Astrocyte of the cerebellum (primary cell): ENCODE measurements at regions not wholly inside any gene's neighbourhood (a gene's known extent, or its start where the extent isn't known, plus 50 kb on each side); places are given as distances from the start of the nearest gene placed in this dataset.
A peak's percentile ranks its signal among the peaks of the same experiment; 100 is the strongest.

Experiments used
- DNase-seq: peaks from one replicate; pipeline ENCODE4 v3.0.0-alpha.2; 2011; ENCODE audit warnings: low read depth
- H3K4me3 ChIP-seq: 2 replicates; pipeline ENCODE4 v1.5.1; 2011; ENCODE audit warnings: mild to moderate bottlenecking, low read depth, low read length, moderate library complexity
- in situ Hi-C: cut with HindIII; loops from 2 replicates; pipeline ENCODE4 v1.10.0; 2017; ENCODE audit warnings: low sequenced_read_pairs
- TF ChIP-seq, protein P1 (sequence below): IDR thresholded peaks from 2 replicates; pipeline ENCODE4 v1.5.1; 2012; ENCODE audit warnings: low read length, low read depth, moderate library complexity, mild to moderate bottlenecking; ENCODE audit errors: missing control alignments

DNA sequence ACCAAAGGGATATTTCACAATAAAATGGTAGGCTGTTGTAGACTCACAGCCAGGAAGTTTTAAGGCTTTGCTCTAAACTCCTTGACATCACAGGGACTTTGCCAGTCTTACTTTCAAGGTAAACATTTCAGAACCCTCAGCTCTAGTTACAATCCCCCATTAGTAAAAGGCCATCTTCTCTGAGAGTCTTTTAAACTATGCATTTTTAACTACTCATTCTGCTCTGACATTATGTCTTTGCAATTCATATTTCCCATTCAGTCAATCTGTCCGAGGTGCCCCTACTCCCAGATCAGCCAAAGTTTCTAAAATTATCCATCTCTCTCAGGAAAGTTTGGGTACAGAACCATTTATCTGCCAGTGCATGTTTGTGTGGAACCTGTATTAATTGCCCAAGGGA, 1094.1 kb downstream of the TDRD15 start:
- TF ChIP-seq, protein P1, sequence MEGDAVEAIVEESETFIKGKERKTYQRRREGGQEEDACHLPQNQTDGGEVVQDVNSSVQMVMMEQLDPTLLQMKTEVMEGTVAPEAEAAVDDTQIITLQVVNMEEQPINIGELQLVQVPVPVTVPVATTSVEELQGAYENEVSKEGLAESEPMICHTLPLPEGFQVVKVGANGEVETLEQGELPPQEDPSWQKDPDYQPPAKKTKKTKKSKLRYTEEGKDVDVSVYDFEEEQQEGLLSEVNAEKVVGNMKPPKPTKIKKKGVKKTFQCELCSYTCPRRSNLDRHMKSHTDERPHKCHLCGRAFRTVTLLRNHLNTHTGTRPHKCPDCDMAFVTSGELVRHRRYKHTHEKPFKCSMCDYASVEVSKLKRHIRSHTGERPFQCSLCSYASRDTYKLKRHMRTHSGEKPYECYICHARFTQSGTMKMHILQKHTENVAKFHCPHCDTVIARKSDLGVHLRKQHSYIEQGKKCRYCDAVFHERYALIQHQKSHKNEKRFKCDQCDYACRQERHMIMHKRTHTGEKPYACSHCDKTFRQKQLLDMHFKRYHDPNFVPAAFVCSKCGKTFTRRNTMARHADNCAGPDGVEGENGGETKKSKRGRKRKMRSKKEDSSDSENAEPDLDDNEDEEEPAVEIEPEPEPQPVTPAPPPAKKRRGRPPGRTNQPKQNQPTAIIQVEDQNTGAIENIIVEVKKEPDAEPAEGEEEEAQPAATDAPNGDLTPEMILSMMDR, result no peak
- DNase-seq, result no peak
- H3K4me3 ChIP-seq, result no peak overlapping the region
- in situ Hi-C loops, result no loop called here

DNA sequence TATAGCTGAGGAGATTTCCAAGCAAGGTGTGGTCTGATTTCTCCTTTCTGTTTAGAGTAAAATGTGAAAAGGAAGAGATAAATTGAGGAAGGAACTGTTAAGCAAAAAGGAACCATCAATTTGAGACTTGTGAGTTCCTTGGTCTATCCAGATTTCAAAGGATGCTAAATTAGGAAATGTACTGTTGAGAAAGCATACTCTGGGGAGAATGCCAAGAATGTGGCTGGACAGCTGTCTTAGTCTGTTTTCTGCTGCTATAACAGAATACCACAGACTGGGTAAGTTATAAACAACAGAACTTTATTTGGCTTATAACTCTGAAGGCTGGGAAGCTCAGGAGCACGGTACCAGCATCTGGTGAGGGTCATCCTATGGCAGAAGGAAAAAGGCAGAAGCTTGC, 1097.2 kb downstream of the TDRD15 start:
- in situ Hi-C loops, result no loop called here
- TF ChIP-seq, protein P1, result no peak
- DNase-seq, result peak; percentile 2
- no peak overlapping the region for H3K4me3 ChIP-seq

DNA sequence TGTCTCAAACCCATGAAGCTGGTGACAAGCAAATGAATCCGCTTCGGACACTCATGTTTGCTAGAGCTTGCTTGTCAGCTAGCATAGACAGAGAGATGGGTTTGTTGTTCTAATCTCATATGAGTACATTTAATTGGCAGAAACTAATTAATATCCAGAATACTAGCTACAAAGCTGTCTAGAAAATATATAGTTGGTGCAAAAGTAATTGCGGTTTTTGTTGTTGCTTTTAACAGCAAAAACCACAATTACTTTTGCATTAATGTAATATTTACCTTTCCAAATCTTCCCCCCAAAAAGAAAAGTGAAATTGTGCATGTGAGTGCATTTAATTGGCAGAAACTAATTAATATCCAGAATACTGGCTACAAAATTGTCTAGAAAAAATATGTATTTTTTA, 1115.2 kb downstream of the TDRD15 start:
- TF ChIP-seq, protein P1, result no peak
- in situ Hi-C loops, result no loop called here
- no peak for DNase-seq

DNA sequence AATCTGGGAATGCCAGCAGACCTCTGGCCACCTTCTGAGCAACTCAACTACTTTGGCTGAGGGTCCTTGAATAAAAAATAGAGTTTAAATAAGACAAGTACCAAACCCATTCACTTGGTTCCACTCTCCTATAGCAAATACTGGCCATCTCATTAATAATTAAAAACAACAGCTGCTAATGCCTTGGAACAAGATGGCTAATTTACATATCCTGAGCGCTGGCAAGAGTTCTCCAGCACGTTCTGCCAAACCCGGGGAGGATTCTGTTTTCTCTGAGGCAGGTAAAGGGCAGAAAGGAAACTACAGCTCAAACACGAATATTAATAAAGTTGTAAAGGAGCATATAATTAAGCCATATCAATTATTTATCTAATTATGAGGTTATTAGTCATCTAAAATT, 1123.7 kb downstream of the TDRD15 start:
- in situ Hi-C loops, result no loop called here
- TF ChIP-seq, protein P1, result no peak
- no peak for DNase-seq
- no peak overlapping the region for H3K4me3 ChIP-seq

More for the DNA sequence above, 1115.2 kb downstream of the TDRD15 start:
- H3K4me3 ChIP-seq, result no peak overlapping the region

DNA sequence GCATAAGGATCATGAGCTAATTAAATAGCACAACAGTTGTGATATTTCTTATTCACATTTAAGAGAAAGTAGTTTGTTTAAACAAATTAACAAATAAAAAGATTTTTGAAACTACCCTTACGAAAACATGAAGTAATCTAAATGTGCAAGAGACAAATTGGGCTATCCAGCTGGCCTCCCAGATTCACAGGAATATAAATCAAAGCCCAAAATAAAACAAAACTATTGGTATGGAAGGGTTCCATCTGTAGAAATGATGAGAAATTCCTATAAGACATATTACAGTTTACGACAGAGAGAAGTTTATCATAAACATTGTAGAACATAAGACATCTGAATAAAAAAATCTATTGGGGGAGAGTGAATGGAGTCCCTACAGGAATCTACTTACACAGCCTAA, 1125.1 kb downstream of the TDRD15 start:
- H3K4me3 ChIP-seq, result no peak overlapping the region
- in situ Hi-C loops, result no loop called here
- no peak for DNase-seq
- TF ChIP-seq, protein P1, result no peak

DNA sequence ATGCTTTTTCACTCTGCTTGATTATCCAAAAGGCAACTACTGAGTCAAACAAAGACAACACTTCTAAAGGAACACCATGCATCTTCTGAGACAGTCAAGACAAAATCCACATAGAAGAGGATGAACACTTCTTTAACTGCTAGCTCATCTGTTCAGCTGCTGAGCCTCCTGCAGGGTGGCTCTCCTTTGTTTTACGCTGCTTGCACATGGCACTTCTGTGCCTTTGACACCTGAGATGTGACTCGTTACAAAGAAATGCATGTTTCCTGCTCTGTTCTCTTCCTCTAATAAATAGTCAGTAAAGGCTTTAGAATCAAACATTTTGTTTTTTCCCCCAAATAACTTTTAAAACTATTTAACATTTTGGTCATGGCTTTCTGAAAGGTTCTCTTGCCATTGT, 1129.4 kb downstream of the TDRD15 start:
- DNase-seq, result no peak
- TF ChIP-seq, protein P1, result no peak
- no peak overlapping the region for H3K4me3 ChIP-seq
- in situ Hi-C loops, result no loop called here

DNA sequence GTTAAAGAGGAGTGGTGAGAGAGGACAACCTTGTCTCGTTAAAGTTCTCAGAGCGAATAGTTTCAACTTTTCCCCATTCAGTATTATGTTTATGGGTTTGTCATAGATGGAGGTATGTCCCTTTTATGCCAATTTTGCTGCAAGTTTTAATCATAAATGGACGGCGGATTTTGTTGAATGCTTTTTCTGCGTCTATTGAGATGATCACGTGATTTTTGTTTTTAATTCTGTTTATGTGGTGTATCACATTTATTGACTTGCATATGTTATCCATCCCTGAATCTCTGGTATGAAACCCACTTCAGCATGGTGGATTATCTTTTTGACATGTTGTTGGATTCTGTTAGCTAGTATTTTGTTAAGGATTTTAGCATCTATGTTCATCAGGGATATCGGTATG, 1123.8 kb upstream of the KLHL29 start:
- no peak for DNase-seq
- TF ChIP-seq, protein P1, result no peak
- H3K4me3 ChIP-seq, result no peak overlapping the region
- in situ Hi-C loops, result no loop called here
